GM19397 (cell line): ENCODE measurements at regions not wholly inside any gene's neighbourhood (a gene's known extent, or its start where the extent isn't known, plus 50 kb on each side); places are given as distances from the start of the nearest gene placed in this dataset.
A peak's percentile ranks its signal among the peaks of the same experiment; 100 is the strongest.
"Not testable (repeated sequence)": the region's sequence is repeated elsewhere in the genome, so short reads cannot be mapped to it uniquely, and the experiment has no call there.

Experiments
- ATAC-seq: cut with Tn5 transposase; IDR thresholded peaks from one replicate; pipeline ENCODE4 v1.9.1; 2021; ENCODE audit warnings: mild to moderate bottlenecking, moderate library complexity; ENCODE audit not compliant: unreplicated experiment

- ATAC-seq: no peak
Observed at GRCh38 chr10:4190876-4191275, 405.9 kb upstream of the KLF6 start.

- ATAC-seq: no peak
Observed at GRCh38 chr10:4189281-4189680, 404.3 kb upstream of the KLF6 start.

DNA sequence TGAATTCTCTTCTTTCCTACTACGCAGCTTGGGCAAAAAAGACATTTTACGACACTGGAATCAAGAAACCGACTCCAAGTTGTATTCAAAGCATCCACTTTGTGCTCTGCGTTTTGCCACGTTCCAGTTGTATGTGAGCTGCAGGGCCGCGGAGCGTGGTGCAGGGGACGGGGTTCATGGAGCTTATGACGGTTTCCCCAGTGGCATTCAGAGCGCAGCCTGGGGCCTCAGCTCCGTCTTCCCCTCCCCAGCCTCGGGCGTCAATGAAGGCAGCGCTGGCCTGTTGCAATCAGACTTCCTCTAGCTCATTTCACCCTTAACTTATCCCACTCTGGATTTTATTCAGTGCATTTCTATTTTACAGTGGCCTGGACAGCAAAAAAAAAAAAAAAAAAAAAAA, 403.4 kb upstream of the KLF6 start:
- no peak for ATAC-seq

DNA sequence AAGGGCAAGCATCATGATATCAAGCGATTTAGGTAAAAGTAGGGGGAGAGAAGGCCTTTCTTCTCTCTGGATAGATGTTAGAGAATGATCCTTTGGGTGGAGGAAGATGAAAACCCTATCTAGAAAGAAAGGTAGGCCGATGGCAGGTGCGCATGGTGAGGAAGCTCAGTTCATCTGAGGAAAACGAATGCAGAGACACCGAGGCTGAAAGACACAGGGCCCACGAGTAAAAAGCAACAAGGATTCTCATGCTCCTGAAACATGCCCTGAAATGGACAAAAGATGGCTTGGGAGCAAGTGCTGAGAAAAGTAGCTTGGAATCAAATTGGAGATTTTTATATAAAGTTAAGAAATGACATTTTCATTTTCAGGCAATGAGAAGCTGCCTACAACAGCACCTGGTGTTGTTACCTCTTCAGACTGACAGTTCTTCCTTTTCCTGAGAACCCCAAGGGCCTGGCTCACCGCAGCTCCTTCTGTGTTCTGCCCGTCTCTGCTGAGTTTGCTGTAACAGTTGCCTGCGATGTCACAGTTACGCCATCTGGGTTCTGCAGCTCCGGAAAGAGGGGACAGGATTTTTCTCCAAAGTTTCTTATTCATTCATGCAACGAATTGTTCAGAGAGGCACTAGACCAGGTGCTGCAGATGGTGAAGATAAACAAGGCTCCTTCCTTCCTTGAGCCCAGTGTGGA, 402.0 kb upstream of the KLF6 start:
- ATAC-seq: no peak

DNA sequence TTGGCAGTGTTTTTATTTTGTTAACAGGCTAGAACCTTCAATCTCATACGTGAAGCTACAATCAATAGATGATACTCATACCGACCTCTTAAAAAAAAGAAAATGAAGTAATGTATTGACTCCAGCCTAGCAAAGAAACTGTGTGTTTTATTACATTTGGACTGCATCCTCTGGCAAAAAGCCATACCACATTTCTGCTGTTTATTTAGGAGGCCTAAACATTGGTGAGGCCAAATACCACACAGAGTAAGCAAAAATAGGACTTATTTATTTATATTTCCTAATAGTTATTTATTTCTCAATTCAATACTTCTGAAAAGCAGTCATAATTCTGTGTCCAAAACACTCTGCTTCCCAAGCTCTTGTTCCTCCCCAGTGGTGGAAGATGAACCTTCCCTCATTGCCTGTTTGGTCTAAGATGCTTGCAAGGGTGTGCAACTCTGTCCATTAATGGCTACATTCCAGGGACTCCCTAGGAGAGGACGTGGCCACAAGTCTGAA, 398.8 kb upstream of the KLF6 start:
- ATAC-seq: no peak

DNA sequence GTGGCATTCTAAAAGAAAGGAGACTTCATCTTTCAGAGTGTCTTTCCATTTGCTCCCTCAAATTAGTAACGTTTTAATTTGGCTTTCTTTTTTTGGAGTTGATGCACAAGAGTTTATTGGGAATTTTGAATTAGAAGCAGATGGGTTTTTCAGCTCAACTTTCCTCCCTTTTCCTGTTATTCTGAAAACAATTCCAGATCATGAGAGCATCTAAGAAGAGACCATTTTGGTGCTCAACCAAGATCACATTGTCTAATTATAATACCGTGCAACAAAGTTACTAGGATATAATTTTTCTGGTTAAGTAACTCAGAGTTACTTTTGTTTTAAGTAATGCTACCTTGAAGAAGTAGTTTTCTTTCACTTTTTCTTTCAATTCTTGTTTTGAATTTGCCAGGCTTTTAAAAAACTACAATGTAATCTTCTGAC, 396.6 kb upstream of the KLF6 start:
- no peak for ATAC-seq

DNA sequence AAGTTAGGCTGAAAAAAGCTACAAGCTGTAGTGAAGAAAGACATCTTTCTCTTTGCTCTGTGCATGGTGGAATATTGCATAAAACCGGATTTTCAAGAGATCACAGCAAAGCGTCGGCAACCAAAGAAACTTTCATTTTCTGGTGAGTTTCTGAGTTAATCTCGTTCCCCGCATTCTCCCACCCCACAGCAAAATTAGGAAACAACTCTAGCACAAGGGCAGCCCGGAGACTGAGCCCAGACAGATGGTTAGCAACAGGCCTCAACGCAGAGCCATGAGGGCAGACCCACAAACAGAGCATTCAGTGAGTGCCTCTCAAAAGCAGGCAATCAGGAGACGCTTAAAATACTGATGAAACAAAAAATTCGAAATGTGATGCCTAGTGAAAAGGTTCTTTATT, 396.1 kb upstream of the KLF6 start:
- ATAC-seq: no peak

DNA sequence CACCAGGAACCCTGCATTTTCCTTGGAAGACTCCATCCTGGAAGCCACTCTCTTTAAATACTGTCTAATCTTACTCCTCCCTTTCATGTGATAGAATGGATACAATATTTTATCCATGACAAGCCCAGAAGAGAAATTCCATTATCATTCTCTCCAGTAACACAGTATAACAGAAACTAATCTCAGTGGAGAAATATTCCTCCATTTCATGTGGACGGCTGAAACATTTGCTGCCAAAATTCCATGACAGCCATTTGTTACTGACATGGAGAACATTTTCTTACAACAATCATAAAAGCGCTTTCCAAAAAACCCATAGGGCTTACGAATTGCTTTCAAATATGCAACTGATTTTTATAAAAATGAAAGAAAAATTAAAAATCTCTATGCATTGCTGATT, 392.8 kb upstream of the KLF6 start:
- ATAC-seq: no peak

GRCh38 chr10:4176500-4177281, 391.7 kb upstream of the KLF6 start:
- ATAC-seq: no peak

GRCh38 chr10:4174197-4174596, 389.2 kb upstream of the KLF6 start:
- ATAC-seq: no peak

DNA sequence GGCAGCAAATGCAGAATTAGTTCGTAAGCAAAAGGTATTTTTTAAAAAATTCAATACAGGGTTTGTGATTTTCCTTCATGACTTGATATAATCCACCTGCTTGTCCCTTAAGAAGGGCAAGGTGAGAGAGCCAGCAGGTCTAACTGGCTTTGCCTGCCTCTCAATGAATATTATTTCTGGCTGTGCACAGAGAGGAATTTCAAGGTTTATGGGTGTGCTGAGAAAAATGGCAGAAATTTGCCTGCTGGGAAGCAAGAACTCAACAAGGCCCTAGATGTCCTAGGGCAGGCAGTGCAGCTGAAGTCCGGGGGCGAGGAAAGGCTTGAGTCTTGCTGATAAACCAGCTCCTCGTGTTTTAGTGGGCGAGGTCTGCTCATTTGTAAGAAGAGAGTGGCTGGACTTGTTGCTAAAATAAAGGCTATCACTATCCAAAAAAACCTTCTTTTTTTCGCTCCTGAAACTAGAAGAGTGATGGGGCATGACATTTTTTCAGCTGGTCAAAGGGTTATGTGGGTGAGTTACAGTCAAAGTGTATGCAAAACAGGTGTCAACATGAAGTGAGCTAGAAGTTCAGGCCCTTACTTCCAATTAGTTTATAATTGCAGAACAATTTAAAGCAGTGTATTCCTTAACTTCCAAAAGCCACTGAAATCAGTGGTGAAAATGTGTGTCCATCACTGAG, 385.8 kb upstream of the KLF6 start:
- peak; percentile 62 for ATAC-seq

GRCh38 chr10:4170181-4170580, 385.2 kb upstream of the KLF6 start:
- ATAC-seq: no peak

- no peak for ATAC-seq
Observed at GRCh38 chr10:4169448-4169847, 384.4 kb upstream of the KLF6 start.

DNA sequence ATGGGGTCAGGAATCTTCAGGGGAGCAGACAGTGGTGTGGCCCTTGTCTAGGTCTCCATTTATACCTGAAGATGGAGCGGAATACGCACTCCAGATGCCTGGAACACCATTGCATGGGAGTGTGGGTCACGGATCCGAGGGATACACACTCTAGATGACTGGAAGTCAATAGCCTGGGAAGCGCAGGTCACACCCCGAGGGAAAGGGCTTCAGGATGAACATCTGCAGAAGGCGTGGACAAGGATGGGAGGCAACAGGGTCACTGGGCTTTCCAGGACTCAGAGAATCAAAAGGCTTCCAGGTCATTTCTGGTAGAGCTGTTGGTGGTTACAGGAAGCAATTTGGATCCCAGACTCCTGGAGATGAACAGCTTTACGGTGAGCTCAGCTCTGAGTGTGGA, 382.2 kb upstream of the KLF6 start:
- no peak for ATAC-seq

GRCh38 chr10:4162571-4163286, 377.7 kb upstream of the KLF6 start:
- no peak for ATAC-seq

- no peak for ATAC-seq
Observed at GRCh38 chr10:4159173-4159572, 374.2 kb upstream of the KLF6 start.

- no peak for ATAC-seq
Observed at GRCh38 chr10:4154191-4154715, 369.2 kb upstream of the KLF6 start.

DNA sequence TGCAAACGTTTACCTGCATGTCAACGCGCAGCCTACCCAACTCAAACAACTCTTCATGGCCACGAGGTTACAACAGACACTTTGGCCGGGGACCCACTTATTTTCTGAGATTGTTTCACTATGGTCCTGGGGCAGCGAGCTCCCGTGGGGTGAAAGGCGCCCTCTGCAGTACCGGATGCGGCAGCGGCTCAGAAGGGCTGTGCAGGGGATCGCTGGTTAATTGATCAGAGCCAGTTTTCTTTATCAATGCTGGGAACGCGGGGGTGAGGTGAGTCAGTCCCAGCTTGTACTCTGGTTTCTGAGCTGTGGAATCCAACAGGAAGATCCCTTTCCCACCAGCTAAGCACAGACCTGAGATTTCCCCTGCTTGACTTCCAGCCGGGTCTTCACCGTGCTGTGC, 366.5 kb upstream of the KLF6 start:
- no peak for ATAC-seq

- no peak for ATAC-seq
Observed at GRCh38 chr10:4150676-4151075, 365.7 kb upstream of the KLF6 start.

DNA sequence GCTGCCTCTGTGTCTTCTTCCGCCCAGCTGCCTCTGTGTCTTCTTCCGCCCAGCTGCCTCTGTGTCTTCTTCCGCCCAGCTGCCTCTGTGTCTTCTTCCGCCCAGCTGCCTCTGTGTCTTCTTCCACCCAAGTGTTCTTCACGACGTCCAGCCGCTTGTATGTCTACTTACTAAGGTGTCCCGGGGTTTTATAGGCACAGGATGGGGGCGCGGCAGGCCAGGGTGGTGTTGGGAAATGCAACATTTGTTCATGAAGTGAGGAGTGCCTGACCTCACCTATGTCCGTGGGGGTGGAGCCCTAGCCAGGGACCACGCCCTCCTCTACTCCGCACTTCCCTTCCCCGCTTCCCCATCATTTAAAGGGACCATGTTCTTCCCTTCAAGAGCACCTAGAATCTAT, 364.5 kb upstream of the KLF6 start:
- not testable (repeated sequence) for ATAC-seq

- ATAC-seq: no peak
Observed at GRCh38 chr10:4147245-4147644, 362.2 kb upstream of the KLF6 start.
